CD4-positive, alpha-beta T cell treated with Interleukin-2 at 100 ng/mL for 4 hours (primary cell): ENCODE measurements at regions not wholly inside any gene's neighbourhood (a gene's known extent, or its start where the extent isn't known, plus 50 kb on each side); places are given as distances from the start of the nearest gene placed in this dataset.

ENCODE experiments used
- DNase-seq: peaks from one replicate; pipeline ENCODE4 v3.0.0-alpha.2; 2020; ENCODE audit warnings: low spot score

DNA sequence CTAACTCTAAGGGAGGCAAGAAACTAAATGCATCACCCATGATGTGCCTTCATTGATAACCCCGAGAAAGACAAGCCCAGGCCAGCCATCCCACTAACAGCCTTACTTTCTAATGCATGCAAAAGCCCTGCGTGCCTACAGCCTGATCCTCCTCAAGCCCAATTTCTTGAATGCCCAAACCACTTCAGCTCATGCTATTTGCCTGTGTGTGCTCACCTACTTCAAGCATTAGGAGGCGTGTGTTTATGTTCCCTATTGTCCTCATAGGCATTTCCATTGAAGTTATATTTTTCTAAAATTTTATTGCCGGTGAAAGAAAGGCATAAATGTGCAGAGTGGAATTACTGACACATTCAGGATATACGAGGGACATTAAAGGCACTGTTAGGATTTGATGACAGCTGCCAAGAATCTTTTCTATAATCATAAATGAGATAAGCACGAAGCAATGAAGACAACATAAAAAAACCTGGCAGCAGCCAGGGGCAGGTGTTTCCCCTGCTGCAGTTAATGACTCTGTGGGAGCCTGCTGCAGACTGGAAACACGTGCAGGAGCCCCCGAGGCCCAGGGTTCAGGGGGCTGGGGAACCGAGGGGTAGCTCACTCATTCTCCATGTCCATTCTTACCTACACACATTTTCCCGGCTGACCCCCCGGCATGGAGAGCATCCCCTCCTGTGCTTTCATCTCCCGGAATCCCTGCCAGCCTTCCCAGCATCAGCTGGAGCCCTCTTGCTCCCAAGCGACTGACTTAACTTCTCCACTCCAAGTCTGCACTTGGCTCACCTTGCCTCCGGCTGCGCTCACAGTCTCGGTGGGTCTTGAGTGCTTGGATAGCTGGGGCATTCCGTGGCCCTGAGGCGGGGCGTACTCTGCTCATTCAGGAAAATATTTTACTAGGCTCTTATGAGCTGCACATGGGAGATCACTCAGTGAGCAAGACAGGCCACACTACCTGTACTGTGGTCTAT lies 292.3 kb upstream of the SIX2 start:
- no peak for DNase-seq

DNA sequence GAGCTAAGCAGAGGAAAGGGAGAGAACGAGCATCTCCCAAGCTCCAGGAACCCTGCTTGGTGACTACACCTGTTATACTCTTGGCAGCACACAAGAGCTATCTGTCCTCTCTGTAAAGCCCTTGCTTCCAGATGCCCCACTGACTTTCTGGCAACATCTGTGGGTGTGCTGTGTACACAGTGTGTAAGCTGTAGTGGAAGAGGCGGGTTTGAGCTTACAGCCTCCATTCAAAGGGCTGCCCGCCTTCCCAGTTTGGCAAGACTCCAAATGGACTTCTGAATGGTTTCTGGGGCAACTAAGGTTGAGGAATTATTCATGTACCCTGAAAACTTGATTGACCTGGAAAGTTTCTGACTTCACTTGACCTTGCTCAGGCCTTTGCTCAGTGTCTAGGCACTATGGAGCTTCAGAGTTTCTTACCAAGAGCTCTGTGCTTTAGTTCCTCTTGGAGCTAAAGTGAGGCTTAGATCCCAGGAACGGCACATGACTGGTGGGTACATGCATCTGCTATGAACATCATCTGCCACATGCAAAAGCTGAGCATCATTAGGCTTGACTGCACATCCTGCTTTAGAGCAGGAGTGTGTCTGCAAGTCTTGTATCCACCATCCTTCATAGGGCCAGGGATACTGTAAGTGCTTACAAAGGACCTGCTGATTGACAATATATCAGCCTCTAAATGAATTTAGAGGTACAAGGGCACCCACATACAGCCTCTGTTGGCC lies 290.9 kb upstream of the SIX2 start:
- DNase-seq = no peak

DNA sequence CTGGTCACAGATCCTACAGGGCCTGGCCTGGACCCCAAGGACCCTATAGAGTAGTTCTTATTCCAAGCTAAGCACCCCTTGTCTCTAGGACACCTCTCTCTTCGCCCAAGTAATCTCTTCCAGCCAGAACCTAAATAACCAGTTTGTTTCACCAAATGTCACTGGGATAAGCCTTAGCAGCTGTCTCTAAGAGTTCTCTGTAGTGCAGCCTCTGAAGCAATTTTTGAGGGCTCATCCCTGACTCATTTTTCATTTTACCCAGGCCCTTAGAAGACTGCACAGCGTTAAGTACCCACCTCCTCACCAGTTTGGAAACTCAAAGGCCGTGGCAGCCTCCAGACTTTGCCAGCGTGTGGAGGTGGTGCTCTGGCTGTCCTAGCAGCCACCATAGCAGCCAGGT lies 290.1 kb upstream of the SIX2 start:
- no peak for DNase-seq

DNA sequence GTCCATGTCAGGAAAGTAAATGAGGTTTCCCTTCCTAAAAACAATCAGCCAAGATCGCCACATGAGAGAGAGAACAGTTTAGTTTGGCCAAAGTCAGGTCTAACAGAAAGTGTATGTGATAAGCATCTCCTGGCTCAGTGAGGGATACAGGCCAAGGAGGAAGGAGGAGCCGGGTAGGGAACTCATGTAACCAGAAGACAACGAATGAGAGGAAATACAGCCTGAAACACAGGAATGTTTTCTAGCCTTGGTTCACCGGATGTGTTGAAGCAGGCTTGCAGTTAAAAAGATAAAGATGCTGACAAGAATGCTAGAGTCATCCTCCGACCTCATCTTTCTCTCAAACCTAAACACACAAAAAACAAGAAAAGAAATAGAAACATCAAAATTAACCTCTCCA lies 283.9 kb upstream of the SIX2 start:
- DNase-seq = no peak

DNA sequence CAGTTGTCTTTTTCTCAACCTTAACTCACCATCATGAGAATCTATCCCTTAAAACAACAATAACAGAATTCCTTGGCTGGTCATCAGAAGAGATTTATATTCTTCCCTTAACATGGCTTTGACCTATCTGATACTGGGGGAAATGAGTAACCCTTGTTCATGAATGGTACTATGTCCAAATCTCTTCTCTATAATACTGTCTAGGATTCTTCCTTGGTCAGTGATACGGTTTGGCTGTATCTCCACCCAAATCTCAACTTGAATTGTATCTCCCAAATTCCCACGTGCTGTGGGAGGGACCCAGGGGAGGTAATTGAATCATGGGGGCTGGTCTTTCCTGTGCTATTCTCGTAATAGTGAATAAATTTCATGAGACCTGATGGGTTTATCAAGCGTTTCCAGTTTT lies 282.0 kb upstream of the SIX2 start:
- DNase-seq = no peak

DNA sequence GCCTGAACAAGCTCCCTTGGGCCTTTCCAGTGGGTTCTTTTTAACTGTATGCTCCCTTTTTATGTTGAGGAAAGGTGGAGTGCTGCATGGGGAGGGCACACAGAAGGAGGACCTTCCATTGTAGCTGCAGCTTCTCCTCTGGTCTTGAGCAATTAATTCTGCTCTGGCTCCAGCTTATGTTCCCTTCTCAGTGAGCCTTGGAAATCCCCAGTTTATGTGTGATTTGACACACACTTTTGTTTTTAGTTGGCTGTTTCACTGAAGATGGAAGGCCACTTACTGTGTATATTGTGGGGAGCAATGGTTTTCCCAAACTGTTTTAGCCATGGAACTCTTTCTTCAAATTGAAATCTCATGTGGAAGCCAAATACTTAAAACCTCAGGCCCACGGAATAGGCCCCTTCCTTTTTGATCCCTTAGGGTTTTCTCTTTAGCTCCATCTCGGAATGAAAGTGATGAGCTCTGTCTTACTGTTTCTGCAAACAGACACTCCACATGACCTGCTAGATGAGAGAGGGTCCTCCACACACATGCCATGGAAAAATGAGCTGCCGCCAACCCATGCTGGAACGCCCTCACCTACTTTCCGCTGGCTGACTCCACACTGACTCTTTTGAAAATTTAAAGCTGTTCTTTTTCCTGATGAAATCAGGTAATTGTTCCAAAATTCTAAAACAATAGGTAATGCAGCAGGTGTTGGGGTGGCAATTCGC lies 280.9 kb upstream of the SIX2 start:
- no peak for DNase-seq

DNA sequence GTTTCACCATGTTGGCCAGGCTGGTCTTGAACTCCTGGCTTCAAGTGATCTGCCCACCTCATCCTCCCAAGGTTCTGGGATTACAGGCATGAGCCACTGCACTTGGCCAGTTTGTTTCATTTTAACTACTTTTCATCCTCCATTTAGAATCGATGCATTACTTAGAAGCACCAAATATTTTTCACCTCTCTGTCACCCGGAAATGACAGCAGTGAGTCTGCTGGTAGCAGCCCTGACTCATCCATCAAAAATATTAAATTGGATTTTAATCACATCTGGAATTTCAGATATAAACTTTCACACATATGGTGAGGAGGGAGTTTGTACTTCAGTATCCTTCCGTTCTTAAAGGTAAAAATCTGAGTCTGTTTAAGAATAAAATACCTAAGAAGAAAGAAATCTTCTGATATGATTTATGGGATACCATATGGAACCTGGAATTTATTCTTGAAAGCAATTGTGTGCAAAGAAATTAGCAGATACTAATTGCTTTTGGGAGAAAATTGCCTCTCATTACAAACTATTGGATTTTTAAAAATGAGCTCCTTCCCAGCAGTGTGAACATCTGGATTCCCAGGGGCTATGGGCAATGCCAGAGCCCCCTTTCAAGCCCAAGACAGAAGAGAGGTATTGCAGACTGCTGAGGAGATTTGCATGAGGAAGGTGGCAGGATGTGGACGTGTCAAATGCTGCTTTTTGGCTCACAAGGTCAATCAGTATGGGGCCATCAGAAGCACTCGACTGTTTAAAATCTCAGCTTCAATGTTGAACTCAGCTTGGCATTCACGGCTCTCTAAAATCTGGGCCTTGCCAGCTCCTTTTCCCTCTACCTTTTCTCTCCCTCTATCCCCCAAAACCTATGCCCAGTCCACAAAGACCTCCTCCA lies 279.5 kb upstream of the SIX2 start:
- DNase-seq = no peak

DNA sequence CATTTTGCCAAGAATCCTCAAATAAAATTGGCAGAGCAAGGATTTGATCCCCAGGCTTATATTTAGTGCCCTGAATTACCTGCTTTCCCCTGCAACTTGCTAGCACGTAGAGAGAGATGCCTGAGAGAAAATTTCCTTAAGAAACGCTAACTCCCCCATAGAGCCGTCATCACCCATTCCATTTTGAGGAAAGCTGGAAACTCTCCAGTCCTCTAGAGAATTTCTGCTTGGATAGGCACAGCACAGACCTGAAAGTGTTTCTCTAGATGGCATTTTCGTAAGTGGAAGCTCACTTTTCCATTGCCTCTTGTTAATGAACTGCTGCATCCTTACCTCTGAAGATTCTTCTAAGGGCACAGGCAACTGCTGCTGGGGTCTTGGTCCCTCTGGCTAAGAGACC lies 277.8 kb upstream of the SIX2 start:
- no peak for DNase-seq

DNA sequence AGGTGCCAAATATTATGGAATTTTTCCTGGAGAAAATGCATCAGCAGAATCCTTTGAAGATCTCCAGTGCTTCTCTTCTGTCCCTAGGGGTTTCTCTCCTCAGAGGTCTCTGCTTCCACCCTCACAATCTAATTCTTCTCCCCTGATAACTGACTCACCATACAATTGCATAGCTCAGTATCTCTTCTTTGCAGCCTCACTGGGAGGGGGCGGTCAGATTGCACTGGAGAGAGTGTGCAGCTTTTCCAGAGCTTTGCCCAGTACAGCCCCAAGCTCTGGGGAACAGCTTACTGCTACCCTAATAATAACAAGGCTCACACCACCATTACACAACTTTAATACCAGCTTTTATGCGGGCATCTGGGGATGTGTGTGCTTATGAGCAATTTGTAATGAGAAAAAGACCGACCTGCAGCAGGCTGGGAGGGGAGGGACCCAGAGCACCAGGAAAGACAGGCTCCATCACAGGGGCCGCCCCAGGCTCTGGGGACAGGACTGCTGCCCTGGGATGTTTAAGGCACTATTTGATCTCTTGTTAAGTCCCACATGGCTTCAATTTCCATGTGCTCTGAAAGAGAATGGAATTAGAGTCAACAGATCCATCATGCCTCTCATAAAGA lies 276.6 kb upstream of the SIX2 start:
- DNase-seq = no peak

DNA sequence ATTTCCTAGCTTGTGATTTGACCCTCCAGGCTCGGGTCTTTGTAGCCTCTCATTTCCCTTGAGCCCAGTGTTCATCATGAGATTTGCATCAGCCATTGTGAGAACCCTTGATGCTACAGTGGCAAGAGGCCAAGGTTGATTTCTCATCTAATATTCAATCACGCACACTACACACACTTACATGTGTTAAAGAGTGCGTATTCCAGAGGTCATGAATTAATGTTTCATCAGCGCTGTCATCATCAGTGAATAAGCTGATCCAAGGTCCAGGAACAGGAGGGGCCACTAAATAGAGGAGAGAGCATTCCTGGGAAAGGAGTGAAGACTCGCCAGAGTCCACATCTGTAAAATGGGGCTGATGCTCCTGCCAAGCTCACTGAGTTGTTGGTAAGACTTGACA lies 276.1 kb upstream of the SIX2 start:
- no peak for DNase-seq

DNA sequence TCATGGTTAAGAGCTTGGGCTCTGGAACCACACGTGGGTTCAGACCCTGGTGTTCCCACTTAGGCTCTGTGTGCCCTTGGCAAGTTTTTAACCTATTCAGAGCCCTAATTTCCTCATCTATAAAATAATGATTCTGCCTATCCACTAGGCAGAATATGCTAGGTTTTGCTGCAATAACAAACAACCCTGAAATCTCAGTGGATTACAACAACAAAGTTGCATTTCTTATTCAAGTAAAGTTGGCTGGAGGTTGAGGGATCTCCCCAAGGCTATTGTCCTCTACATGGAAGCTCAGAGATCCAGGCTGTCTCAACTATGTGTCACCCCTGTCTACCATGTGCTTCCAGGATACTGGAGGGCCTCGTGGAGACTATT lies 275.4 kb upstream of the SIX2 start:
- DNase-seq = no peak

DNA sequence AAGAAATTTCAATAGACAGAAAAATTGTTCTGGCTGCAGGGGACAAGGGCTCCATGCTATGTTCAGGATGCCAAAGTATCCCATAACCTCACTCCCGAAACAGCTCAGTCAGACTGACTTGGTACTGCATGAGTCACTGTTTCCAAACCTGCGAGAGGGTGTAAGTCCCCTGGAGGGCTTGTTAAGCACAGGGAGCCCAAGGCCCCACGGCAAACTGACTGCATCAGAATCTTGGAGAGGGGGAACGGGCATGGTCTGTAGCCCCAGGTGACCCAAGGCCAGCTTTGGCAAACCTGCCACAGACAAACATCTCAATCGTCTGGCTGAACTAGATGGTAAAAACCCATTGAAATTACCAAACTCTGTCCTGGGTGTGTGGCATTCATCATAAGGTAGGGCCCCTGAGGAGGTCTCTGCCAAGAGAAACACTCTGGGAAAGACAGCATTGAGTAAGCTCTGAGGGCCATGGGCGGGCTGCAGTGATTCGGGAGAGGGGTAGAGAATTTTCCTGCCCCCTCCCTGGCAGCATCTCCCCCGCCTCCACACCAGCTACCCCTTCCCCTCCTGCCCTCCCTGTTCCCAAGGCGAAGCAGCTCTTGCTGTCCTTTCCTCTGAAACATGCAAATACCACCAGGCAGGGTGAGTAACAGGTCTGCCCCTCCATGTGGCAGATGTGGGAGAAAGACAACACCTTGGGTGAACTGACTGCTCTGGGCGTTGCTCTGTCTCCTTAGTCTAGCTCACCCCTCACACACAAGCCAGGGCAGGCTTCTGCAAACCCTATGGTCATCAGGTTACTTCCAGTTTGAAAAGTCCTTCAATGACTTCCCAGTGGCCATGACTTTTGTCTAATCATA lies 274.7 kb upstream of the SIX2 start:
- no peak for DNase-seq

DNA sequence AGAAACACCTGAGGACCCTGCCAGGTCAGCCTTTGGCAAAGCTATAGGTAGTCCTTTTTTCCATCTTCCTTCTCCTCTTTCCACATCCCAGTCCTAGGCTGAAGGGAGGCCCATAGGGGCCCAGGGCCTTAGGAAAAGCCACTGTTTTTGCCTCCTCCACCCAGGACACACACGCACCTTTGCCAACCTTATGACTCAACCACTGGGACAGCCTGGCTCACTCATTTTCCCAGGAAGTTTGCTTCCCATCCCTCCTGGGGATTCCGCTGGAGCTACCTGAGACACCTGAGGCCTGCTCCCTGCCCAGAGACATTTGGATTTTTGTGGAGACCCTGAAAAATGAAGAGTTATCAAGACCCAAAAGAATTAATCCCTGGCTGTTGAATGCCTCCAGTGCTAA lies 273.4 kb upstream of the SIX2 start:
- DNase-seq = no peak

DNA sequence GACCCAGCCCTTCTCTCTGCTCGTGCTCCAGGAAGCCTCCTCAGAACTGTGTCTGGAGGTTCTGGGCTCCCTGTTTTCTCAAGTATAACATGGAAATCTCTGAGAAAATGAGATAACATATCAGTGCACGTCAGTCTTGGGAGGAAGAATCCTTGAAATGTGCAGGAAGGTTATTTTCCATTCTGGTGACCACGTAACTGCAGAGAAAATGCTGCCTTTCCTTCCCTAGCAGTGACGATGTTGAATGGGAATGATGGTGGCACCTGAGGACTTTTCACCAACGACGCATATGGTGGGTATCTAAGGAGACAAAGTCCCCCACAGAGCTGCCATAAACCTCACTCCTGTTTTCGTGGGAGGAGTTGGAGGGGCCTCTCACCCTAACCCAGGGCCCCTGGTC lies 272.1 kb upstream of the SIX2 start:
- no peak for DNase-seq

DNA sequence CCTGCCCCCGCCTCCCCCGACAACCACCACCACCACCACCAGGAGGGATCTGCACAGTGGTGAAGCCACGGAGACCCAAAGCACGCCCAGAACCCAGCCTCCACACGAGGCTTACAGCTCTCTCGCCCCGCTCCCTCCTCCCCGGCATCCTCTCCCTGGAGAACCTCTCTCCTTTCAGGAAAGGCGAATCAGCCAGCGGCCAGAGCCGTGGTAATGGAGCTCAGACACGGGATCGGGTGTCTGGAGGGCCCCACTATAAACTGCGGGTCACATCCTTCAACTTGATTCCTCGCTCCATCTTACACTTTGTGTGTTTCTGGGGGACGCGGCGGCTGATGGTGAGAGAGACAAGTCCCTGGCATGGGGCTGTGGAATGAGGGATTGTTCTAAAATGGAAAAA lies 271.5 kb upstream of the SIX2 start:
- DNase-seq = no peak

DNA sequence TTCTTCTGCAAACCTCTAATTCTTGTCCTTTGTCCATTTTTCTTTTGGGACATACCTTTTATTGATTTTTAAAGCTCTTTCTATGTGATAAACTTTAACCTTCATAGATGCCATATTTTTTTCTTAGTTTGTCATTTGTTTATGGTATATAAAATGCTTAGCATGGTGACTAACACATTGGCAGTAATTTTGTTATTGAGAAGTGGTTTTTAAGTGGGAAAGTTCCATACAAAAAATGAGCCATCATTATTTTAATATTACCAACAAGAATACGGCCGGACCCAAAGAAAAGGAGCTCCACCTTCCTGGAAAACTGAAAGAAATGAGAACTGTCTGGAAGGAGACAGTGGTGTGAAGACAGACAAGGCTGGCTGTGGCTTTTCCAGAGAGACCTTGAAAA lies 270.1 kb upstream of the SIX2 start:
- DNase-seq = no peak

DNA sequence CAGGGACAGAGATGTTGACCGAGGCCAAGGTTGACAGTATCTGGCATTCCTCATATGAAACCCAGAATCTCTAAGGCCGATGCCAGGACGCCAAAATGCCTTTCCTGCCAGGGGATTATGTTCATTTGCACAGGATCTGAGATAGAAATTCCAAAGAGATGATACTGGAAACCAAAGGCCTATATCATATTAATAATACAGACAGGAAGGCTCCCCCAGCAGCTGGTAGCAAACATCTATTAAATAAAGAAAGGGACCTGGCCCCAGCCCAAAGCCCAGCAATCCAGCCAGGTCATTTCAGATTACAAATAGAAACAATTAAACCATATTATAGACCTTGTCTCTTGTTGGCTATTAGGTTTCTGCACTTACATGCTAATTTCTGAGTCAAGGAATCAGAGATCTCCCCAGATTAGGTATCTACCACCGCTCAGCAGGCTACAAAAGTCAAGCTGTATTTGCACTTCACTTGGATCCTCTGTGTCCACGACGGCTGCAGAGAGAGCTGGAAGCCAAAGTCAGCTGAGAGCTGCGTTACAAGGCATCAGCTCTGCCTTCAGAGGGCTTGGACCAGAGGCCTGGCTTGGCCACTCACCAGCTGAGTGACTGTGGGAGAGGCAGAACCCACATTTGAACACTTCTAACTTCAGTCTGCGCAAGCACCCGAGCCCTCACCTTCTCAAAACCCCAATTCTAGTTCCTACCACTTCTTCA lies 269.3 kb upstream of the SIX2 start:
- no peak for DNase-seq

DNA sequence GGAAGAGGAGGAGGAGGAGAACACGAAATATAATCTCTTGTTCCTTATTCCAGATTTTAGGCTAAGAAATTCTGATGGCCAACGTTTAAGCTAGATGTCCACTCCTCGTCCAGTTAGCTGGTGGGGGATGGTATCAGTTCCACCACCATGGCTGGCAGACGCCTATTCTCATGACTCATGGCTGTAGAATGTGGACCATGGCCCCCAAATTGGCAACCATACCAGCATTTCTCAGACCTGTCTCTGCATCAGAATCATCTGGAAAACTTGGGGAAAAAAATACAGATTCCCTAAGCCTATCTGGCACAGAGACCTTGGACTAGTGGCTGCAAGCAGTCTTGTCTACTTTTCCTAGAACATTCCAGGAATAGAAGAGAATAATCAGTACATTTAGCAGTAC lies 267.7 kb upstream of the SIX2 start:
- DNase-seq = no peak

DNA sequence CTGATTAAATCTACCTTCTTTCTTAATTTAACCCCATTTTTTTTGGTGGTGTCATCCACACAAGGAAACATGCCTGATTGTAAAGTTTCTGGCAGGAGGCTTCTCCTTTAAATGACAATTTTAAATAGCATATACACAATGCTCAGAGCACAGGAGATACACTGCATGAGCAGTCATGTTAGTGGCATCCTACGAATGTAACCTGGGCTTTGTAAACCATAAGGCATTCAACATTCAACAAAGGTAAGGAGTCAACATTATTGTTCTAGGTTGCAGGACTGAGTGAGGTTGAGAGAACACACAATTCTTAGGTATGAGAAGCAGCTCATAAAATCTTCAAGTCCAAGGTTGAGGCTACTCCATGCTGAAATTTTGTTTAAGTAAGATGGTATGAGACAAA lies 266.6 kb upstream of the SIX2 start:
- DNase-seq = no peak
